Mucosa of descending colon (tissue), 3 donors: ENCODE measurements at regions not wholly inside any gene's neighbourhood (a gene's known extent, or its start where the extent isn't known, plus 50 kb on each side); places are given as distances from the start of the nearest gene placed in this dataset.

Experiments
- ATAC-seq: fragments of 200-7000 bp; cut with Tn5 transposase; one replicate; pipeline ENCODE4 v1.9.1; 2020; ENCODE audit warnings: mild to moderate bottlenecking, moderate library complexity
- DNase-seq, 3 donors: peaks; one replicate each; pipeline ENCODE4 v3.0.0-alpha.2; 2020
- H3K36me3 ChIP-seq: fragments of 200-600 bp; one replicate; pipeline ENCODE4 v1.8.0; 2021; ENCODE audit warnings: low read depth, mild to moderate bottlenecking
- H3K4me1 ChIP-seq: fragments of 200-600 bp; one replicate; pipeline ENCODE4 v1.8.0; 2021; ENCODE audit warnings: low read depth, mild to moderate bottlenecking
- H3K4me3 ChIP-seq: fragments of 200-600 bp; one replicate; pipeline ENCODE4 v1.8.0; 2021; ENCODE audit warnings: mild to moderate bottlenecking
- H3K9me3 ChIP-seq: fragments of 200-600 bp; one replicate; pipeline ENCODE4 v1.8.0; 2021; ENCODE audit warnings: mild to moderate bottlenecking
- intact Hi-C, 2 donors: fragments of 100-400 bp; cut with DNase I in 1 of 2; cut with micrococcal nuclease in 1 of 2; formaldehyde crosslinking; loops; one replicate each; pipeline versions ENCODE4 v1.11.0 to v1.11.1; 2022; cut with DNase I, micrococcal nuclease
- TF ChIP-seq, protein P1 (sequence below): fragments of 200-600 bp; IDR thresholded peaks from one replicate; pipeline ENCODE4 v1.8.0; 2022; ENCODE audit warnings: antibody characterized with exemption, mild to moderate bottlenecking
- donor health status: DM: no; HTN: no; CAD: no; lungs with moderate emphysema.
- donor health status: DM: no; HTN: no; CAD: no.
- donor health status: DM: no; HTN: yes; CAD: no.

DNA sequence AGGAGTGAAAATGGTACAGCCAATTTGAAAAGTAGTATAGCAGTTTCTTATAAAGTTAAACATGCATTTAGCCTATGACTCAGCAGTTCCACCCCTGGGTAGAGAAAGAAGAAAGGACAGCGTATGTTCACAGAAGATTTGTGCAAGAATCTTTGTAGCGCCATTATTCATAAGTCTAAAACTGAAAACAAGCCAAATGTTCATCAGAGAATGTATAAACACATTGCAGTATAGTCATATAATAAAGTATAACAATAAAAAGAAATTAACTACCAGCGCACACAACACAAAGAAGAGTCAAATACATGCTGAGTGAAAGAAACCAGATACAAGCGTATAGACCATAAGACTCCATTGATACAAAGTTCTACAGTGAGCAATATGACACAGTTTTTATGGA lies 294.0 kb downstream of the SAMD5 start:
- intact Hi-C loops, result no loop called here
- H3K4me1 ChIP-seq, result no peaks in the 10 kb centered on the region
- H3K36me3 ChIP-seq, result no peaks in the 10 kb centered on the region
- DNase-seq (no peak), ATAC-seq (peak; percentile 34)
- H3K9me3 ChIP-seq, result peaks cover 6% of the 10 kb centered on the region
- H3K4me3 ChIP-seq, result no peak overlapping the region
- TF ChIP-seq, protein P1, sequence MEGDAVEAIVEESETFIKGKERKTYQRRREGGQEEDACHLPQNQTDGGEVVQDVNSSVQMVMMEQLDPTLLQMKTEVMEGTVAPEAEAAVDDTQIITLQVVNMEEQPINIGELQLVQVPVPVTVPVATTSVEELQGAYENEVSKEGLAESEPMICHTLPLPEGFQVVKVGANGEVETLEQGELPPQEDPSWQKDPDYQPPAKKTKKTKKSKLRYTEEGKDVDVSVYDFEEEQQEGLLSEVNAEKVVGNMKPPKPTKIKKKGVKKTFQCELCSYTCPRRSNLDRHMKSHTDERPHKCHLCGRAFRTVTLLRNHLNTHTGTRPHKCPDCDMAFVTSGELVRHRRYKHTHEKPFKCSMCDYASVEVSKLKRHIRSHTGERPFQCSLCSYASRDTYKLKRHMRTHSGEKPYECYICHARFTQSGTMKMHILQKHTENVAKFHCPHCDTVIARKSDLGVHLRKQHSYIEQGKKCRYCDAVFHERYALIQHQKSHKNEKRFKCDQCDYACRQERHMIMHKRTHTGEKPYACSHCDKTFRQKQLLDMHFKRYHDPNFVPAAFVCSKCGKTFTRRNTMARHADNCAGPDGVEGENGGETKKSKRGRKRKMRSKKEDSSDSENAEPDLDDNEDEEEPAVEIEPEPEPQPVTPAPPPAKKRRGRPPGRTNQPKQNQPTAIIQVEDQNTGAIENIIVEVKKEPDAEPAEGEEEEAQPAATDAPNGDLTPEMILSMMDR, result no peak

DNA sequence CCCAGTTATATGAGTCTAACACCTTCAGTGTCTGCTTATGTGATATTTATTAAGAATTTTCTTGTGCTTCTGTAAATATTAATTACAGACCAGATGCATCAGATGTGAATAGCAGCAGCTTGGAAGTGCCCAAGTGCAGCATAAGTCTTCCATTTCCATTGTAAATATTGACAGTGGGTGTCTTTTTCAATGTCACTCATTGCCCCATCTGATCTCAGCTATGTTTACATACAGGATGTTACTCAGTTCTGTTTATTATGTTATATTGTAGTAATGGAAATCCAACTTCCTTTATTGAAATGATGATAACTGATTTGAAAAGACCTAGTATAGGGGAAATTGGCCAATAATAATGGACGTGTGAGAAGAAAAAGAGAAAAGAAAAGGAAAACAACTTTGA lies 296.7 kb downstream of the SAMD5 start:
- TF ChIP-seq, protein P1, result no peak
- intact Hi-C loops, result no loop called here
- ATAC-seq (peak; percentile 67), DNase-seq (no peak)
- Histone ChIP-seq H3K4me1 (no peaks in the 10 kb centered on the region), H3K36me3 (no peaks in the 10 kb centered on the region), H3K9me3 (peaks cover 6% of the 10 kb centered on the region), H3K4me3 (no peak overlapping the region)

DNA sequence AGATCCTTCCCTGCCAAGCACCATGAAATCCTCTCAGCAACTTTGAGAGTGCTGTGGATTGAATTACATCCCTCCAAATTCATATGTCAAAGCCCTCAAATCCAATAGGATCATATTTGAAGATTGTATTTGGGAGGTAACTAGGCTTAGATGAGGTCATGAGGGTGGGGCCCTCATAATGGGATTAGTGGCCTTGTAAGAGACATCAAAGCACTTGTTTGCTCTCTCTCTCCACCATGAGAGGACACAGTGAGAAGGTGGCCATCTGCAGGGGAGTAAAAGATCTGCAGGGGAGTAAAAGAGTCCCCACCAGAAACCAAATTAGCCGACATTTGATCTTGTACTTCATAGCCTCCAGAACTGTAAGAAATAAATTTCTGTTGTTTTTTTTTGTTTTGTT lies 298.2 kb downstream of the SAMD5 start:
- DNase-seq, result no peak
- TF ChIP-seq, protein P1, result no peak
- Histone ChIP-seq H3K36me3 (no peaks in the 10 kb centered on the region), H3K9me3 (peaks cover 6% of the 10 kb centered on the region), H3K4me1 (no peaks in the 10 kb centered on the region), H3K4me3 (no peak overlapping the region)
- intact Hi-C loops, result no loop called here
- ATAC-seq, result no peak

DNA sequence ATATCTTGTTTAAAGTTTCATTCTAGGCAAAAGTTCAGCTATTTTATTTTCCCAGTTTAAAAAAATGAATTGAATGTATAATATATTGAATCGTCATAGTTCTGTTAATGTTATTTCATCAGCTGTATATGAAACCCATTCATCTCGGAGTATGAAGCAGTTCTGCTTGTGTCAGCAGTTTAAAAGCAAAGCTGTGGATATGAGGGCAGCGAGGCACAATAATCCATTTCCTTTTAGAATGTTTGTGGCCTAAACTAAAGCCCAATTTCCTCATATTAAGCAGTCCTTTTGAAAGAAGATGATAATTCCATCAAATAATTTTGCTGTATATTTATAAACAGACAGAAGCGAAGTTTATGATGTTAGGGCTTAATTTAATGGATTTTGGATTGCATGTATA lies 300.1 kb downstream of the SAMD5 start:
- no peaks in the 10 kb centered on the region for H3K36me3 ChIP-seq
- TF ChIP-seq, protein P1, result no peak
- intact Hi-C loops, result no loop called here
- H3K4me3 ChIP-seq, result no peak overlapping the region
- H3K9me3 ChIP-seq, result peaks cover 6% of the 10 kb centered on the region
- no peak for ATAC-seq
- H3K4me1 ChIP-seq, result no peaks in the 10 kb centered on the region
- no peak for DNase-seq

DNA sequence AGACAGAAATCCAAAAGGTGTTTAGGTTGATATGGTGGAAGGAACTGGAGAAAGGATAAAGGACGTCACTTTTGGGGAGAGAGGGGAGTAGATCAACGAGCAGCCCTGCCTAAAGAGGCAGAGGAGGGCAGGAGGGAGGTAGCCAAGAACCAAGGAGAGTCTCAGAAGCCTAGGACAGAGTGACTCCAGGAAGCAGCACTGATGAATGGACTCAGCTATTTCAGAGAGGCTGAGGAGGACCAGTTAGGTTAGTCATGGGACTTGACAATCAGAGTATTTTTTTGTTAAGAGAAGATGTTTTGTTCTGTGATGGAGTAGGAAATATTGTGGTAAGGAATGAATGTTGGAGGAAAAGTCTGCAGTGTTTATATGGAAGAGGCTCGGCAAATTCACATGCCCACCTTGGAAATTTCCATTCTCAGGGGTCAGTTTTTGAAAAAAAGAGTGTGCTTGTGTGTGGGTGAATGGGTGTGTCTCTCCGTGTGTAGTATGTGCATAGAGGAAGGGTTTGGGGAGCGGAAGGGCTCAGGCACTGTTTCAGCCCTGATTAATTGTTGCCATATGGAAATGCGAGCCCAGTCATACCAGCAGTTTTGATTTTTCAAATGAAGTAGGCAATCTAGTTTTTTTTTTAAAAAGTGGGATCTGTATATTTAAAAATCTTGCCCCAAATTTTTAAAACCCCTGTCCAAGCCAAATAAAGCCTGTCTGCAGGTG lies 303.6 kb downstream of the SAMD5 start:
- no peak overlapping the region for H3K4me3 ChIP-seq
- TF ChIP-seq, protein P1, result no peak
- intact Hi-C loops, result no loop called here
- no peak for ATAC-seq
- no peaks in the 10 kb centered on the region for H3K4me1 ChIP-seq
- no peaks in the 10 kb centered on the region for H3K9me3 ChIP-seq
- H3K36me3 ChIP-seq, result no peaks in the 10 kb centered on the region
- DNase-seq, result no peak
